Liver (tissue), 3 donors: ENCODE measurements at regions not wholly inside any gene's neighbourhood (a gene's known extent, or its start where the extent isn't known, plus 50 kb on each side); places are given as distances from the start of the nearest gene placed in this dataset.

Experiments
- GABPA ChIP-seq, 2 donors: IDR thresholded peaks in 1 of 2; conservative IDR thresholded peaks in 1 of 2; 2 replicates each; pipeline ENCODE4 v1.6.1; 2016; ENCODE audit warnings: antibody characterized with exemption in 2 of 2, mild to moderate bottlenecking in 1 of 2, moderate library complexity in 1 of 2
- TF ChIP-seq, protein P1 (sequence below): IDR thresholded peaks from 2 replicates; pipeline ENCODE4 v1.6.1; 2016; ENCODE audit warnings: antibody characterized with exemption
- TF ChIP-seq, protein P2 (sequence below): fragments of 150-350 bp; IDR thresholded peaks from 2 replicates; pipeline ENCODE4 v1.5.1; 2017; ENCODE audit warnings: improper control_type of control experiment, low read depth, low read length; ENCODE audit not compliant: missing input control
- donor health status: healthy.
- donor health status: healthy.

DNA sequence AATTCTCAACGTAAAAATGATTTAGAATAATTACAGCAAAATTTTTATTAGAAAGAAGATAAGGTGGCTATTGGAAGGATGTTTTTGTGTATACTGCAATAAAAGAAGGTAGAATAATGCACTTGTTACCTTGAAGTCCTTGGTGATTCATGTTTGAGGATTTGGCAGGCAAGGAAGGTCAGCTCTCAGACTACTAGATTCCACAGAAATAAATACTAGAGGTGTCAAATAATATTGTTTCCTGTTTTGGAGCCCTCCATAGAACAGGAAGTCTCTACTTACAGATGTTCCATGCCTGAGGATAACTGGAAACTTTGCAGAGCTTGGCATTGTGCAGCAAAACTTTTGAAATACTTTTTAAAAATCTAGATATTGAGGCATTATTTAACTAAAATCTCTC, 284.3 kb upstream of the SYT1 start:
- TF ChIP-seq, protein P1, sequence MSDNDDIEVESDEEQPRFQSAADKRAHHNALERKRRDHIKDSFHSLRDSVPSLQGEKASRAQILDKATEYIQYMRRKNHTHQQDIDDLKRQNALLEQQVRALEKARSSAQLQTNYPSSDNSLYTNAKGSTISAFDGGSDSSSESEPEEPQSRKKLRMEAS: no peak
- TF ChIP-seq, protein P2, sequence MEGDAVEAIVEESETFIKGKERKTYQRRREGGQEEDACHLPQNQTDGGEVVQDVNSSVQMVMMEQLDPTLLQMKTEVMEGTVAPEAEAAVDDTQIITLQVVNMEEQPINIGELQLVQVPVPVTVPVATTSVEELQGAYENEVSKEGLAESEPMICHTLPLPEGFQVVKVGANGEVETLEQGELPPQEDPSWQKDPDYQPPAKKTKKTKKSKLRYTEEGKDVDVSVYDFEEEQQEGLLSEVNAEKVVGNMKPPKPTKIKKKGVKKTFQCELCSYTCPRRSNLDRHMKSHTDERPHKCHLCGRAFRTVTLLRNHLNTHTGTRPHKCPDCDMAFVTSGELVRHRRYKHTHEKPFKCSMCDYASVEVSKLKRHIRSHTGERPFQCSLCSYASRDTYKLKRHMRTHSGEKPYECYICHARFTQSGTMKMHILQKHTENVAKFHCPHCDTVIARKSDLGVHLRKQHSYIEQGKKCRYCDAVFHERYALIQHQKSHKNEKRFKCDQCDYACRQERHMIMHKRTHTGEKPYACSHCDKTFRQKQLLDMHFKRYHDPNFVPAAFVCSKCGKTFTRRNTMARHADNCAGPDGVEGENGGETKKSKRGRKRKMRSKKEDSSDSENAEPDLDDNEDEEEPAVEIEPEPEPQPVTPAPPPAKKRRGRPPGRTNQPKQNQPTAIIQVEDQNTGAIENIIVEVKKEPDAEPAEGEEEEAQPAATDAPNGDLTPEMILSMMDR: no peak
- TF ChIP-seq GABPA (IDR thresholded peaks at IDR 0.05 in 1 of 2, conservative IDR thresholded peaks at IDR 0.05 in 1 of 2): no peak
